ENCODE measurements at regions not wholly inside any gene's neighbourhood (a gene's known extent, or its start where the extent isn't known, plus 50 kb on each side); places are given as distances from the start of the nearest gene placed in this dataset.

DNA sequence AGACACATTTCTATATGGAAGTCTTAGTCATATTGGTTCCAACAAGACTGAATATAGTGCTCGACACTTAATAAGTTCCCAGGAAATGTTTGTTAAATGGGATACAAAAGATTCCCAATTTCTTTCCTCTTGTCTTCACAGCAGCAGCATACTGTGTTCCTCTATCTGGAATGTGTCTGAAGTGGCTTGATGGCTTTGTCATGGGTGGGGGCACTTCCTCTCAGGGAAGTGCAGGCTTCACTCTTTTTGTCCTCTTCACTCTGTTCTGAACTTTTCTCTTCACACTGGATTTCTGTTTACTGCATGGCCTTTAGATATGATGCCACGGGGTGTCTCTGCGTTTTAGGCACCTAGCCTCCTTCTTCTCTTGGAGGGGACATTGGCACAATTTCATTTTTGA lies 127.7 kb upstream of the C9orf72 start:
- Histone ChIP-seq H3K27ac (ENCODE audit: low read depth, low read length) (no peak overlapping the region), H3K27me3 (ENCODE audit: control insufficient read depth, low read length) (no peaks in the 10 kb centered on the region), H3K4me3 (ENCODE audit: low read length) (no peak overlapping the region), H3F3A (ENCODE audit: control insufficient read depth, insufficient read depth) (no peaks in the 10 kb centered on the region), H4K20me1 (ENCODE audit: control insufficient read depth, insufficient read depth, low read depth, low read length) (no peaks in the 10 kb centered on the region), H3K36me3 (ENCODE audit: control insufficient read depth, low read length) (no peaks in the 10 kb centered on the region), H3K79me2 (ENCODE audit: control insufficient read depth, low read length) (no peaks in the 10 kb centered on the region), H3K9me3 (ENCODE audit: control insufficient read depth, insufficient read depth, low read length) (no peaks in the 10 kb centered on the region), H3K4me2 (ENCODE audit: low read length) (no peak overlapping the region), H3K9me2 (replicated peaks; ENCODE audit: control insufficient read depth, low read length) (no peaks in the 10 kb centered on the region), H3K4me1 (ENCODE audit: control insufficient read depth, low read length) (no peaks in the 10 kb centered on the region)
- no peak for TF ChIP-seq EZH2phosphoT487 (IDR thresholded peaks at IDR 0.05; ENCODE audit: borderline replicate concordance, low read length)
- no peak for TF ChIP-seq CTCF (IDR thresholded peaks at IDR 0.05; ENCODE audit: low read depth, low read length, poor library complexity, severe bottlenecking)

- Histone ChIP-seq H3K27ac (ENCODE audit: low read depth, low read length) (no peak overlapping the region), H3K4me2 (ENCODE audit: low read length) (no peak overlapping the region), H3K9me2 (replicated peaks; ENCODE audit: control insufficient read depth, low read length) (no peaks in the 10 kb centered on the region), H3K4me1 (ENCODE audit: control insufficient read depth, low read length) (no peaks in the 10 kb centered on the region), H3K9me3 (ENCODE audit: control insufficient read depth, insufficient read depth, low read length) (no peaks in the 10 kb centered on the region), H3K79me2 (ENCODE audit: control insufficient read depth, low read length) (no peaks in the 10 kb centered on the region), H3K27me3 (ENCODE audit: control insufficient read depth, low read length) (no peaks in the 10 kb centered on the region), H3K36me3 (ENCODE audit: control insufficient read depth, low read length) (no peaks in the 10 kb centered on the region), H3F3A (ENCODE audit: control insufficient read depth, insufficient read depth) (no peaks in the 10 kb centered on the region), H3K4me3 (ENCODE audit: low read length) (no peak overlapping the region), H4K20me1 (ENCODE audit: control insufficient read depth, insufficient read depth, low read depth, low read length) (no peaks in the 10 kb centered on the region)
- TF ChIP-seq CTCF (IDR thresholded peaks at IDR 0.05; ENCODE audit: low read depth, low read length, poor library complexity, severe bottlenecking) (no peak), EZH2phosphoT487 (IDR thresholded peaks at IDR 0.05; ENCODE audit: borderline replicate concordance, low read length) (no peak)
Measured at GRCh38 chr9:27701587-27701986, 128.3 kb upstream of the C9orf72 start.

GRCh38 chr9:27703216-27703980 lies 130.1 kb upstream of the C9orf72 start:
- no peak overlapping the region for H3K4me3 ChIP-seq (ENCODE audit: low read length)
- no peak overlapping the region for H3K4me2 ChIP-seq (ENCODE audit: low read length)

More at GRCh38 chr9:27703216-27703980, 130.1 kb upstream of the C9orf72 start:
- H4K20me1 ChIP-seq (ENCODE audit: control insufficient read depth, insufficient read depth, low read depth, low read length), result no peaks in the 10 kb centered on the region
- H3K27ac ChIP-seq (ENCODE audit: low read depth, low read length), result no peak overlapping the region
- H3K79me2 ChIP-seq (ENCODE audit: control insufficient read depth, low read length), result no peaks in the 10 kb centered on the region
- no peak for TF ChIP-seq CTCF (IDR thresholded peaks at IDR 0.05; ENCODE audit: low read depth, low read length, poor library complexity, severe bottlenecking)
- no peak for TF ChIP-seq EZH2phosphoT487 (IDR thresholded peaks at IDR 0.05; ENCODE audit: borderline replicate concordance, low read length)
- no peaks in the 10 kb centered on the region for H3K27me3 ChIP-seq (ENCODE audit: control insufficient read depth, low read length)
- H3K9me3 ChIP-seq (ENCODE audit: control insufficient read depth, insufficient read depth, low read length), result no peaks in the 10 kb centered on the region
- H3K4me1 ChIP-seq (ENCODE audit: control insufficient read depth, low read length), result no peaks in the 10 kb centered on the region
- no peaks in the 10 kb centered on the region for H3F3A ChIP-seq (ENCODE audit: control insufficient read depth, insufficient read depth)
- H3K36me3 ChIP-seq (ENCODE audit: control insufficient read depth, low read length), result no peaks in the 10 kb centered on the region
- no peaks in the 10 kb centered on the region for H3K9me2 ChIP-seq (replicated peaks; ENCODE audit: control insufficient read depth, low read length)

Measured in DOHH2 (cell line).